OCI-LY1 (cell line): ENCODE measurements at regions not wholly inside any gene's neighbourhood (a gene's known extent, or its start where the extent isn't known, plus 50 kb on each side); places are given as distances from the start of the nearest gene placed in this dataset.
"Not testable (repeated sequence)": the region's sequence is repeated elsewhere in the genome, so short reads cannot be mapped to it uniquely, and the experiment has no call there.

Experiments used
- H2AFZ ChIP-seq: fragments of 200-600 bp; sonication (generic), shearing (Covaris generic); 2 replicates; pipeline ENCODE4 v1.6.0; 2014; ENCODE audit warnings: antibody characterized with exemption, mild to moderate bottlenecking, low read length
- H3F3A ChIP-seq: fragments of 200-600 bp; sonication (generic), shearing (Covaris generic); 2 replicates; pipeline ENCODE4 v1.6.0; 2014; ENCODE audit warnings: mild to moderate bottlenecking, antibody characterized with exemption, low read length, moderate library complexity; ENCODE audit not compliant: insufficient read depth
- H3K27ac ChIP-seq: fragments of 200-600 bp; sonication (generic); 2 replicates; pipeline ENCODE4 v1.5.1; 2014; ENCODE audit warnings: low read length, mixed run types, mild to moderate bottlenecking, low read depth; ENCODE audit not compliant: poor library complexity, severe bottlenecking
- H3K27me3 ChIP-seq: fragments of 200-600 bp; sonication (generic); 2 replicates; pipeline ENCODE4 v1.6.0; 2014; ENCODE audit warnings: antibody characterized with exemption, mild to moderate bottlenecking, low read length, moderate library complexity; ENCODE audit not compliant: insufficient read depth
- H3K36me3 ChIP-seq: fragments of 200-600 bp; sonication (generic); 2 replicates; pipeline ENCODE4 v1.6.1; 2014; ENCODE audit warnings: mild to moderate bottlenecking, antibody characterized with exemption, low read length, moderate library complexity, mixed read lengths; ENCODE audit not compliant: insufficient read depth
- H3K4me1 ChIP-seq: fragments of 200-600 bp; sonication (generic); 2 replicates; pipeline ENCODE4 v1.5.1; 2014; ENCODE audit warnings: mild to moderate bottlenecking, low read length, moderate library complexity; ENCODE audit not compliant: insufficient read depth, severe bottlenecking
- H3K4me2 ChIP-seq: fragments of 200-600 bp; sonication (generic), shearing (Covaris generic); 2 replicates; pipeline ENCODE4 v1.6.1; 2014; ENCODE audit warnings: low read length
- H3K4me3 ChIP-seq: fragments of 200-600 bp; sonication (generic); 2 replicates; pipeline ENCODE4 v1.5.1; 2014; ENCODE audit warnings: low read length, low read depth, mild to moderate bottlenecking, mixed read lengths; ENCODE audit not compliant: poor library complexity, severe bottlenecking
- H3K79me2 ChIP-seq: fragments of 200-600 bp; shearing (Covaris generic); 2 replicates; pipeline ENCODE4 v1.6.1; 2016; ENCODE audit warnings: mixed run types, low read length, mixed read lengths; ENCODE audit not compliant: insufficient read depth
- H3K9ac ChIP-seq: fragments of 200-600 bp; sonication (generic), shearing (Covaris generic); 2 replicates; pipeline ENCODE4 v1.6.1; 2014; ENCODE audit warnings: mild to moderate bottlenecking, low read length, mixed read lengths
- H3K9me2 ChIP-seq: fragments of 200-600 bp; sonication (generic), shearing (Covaris generic); 2 replicates; pipeline ENCODE4 v1.6.1; 2014; ENCODE audit warnings: low read depth, mild to moderate bottlenecking, low read length, mixed read lengths
- H3K9me3 ChIP-seq: fragments of 200-600 bp; shearing (Covaris generic); 2 replicates; pipeline ENCODE4 v1.6.1; 2014; ENCODE audit warnings: low read length, mixed read lengths
- H4K20me1 ChIP-seq: fragments of 200-600 bp; sonication (generic), shearing (Covaris generic); 2 replicates; pipeline ENCODE4 v1.6.0; 2016; ENCODE audit warnings: mild to moderate bottlenecking, low read length; ENCODE audit not compliant: insufficient read depth
- CTCF ChIP-seq: fragments of 200-600 bp; sonication (generic), shearing (Covaris generic); IDR thresholded peaks from 2 replicates; pipeline ENCODE4 v1.5.1; 2017; ENCODE audit warnings: mild to moderate bottlenecking, antibody characterized with exemption, low read length, moderate library complexity, mixed read lengths
- EZH2 ChIP-seq: fragments of 200-600 bp; sonication (generic), shearing (Covaris generic); IDR thresholded peaks from 2 replicates; pipeline ENCODE4 v1.8.0; 2017; ENCODE audit warnings: borderline replicate concordance, mixed run types, mild to moderate bottlenecking, antibody characterized with exemption, low read length, moderate library complexity, mixed read lengths

GRCh38 chr7:68407460-68407859, 1190.8 kb upstream of the AUTS2 start:
- Histone ChIP-seq H2AFZ (no peak overlapping the region), H3K4me2 (no peak overlapping the region), H3K4me1 (no peaks in the 10 kb centered on the region), H3K27me3 (no peaks in the 10 kb centered on the region), H3K36me3 (no peaks in the 10 kb centered on the region), H3K4me3 (no peak overlapping the region), H3K27ac (no peak overlapping the region), H3K9me2 (no peaks in the 10 kb centered on the region), H3K9ac (no peak overlapping the region), H4K20me1 (no peaks in the 10 kb centered on the region), H3K79me2 (no peaks in the 10 kb centered on the region), H3F3A (no peaks in the 10 kb centered on the region), H3K9me3 (no peaks in the 10 kb centered on the region)
- TF ChIP-seq CTCF = no peak
- no peak for TF ChIP-seq EZH2

GRCh38 chr7:68408873-68409272, 1189.4 kb upstream of the AUTS2 start:
- no peak overlapping the region for H3K4me2 ChIP-seq

GRCh38 chr7:68409851-68410250, 1188.4 kb upstream of the AUTS2 start:
- no peak overlapping the region for H3K9ac ChIP-seq

More at GRCh38 chr7:68408873-68409272, 1189.4 kb upstream of the AUTS2 start:
- Histone ChIP-seq H3K27ac (no peak overlapping the region), H3F3A (no peaks in the 10 kb centered on the region), H3K4me1 (no peaks in the 10 kb centered on the region), H3K9me3 (no peaks in the 10 kb centered on the region), H3K27me3 (no peaks in the 10 kb centered on the region; the same call in 1 of the 2 replicates), H3K36me3 (no peaks in the 10 kb centered on the region), H2AFZ (no peak overlapping the region), H3K79me2 (no peaks in the 10 kb centered on the region), H3K4me3 (no peak overlapping the region), H4K20me1 (no peaks in the 10 kb centered on the region), H3K9ac (no peak overlapping the region), H3K9me2 (no peaks in the 10 kb centered on the region)
- TF ChIP-seq CTCF = no peak
- no peak for TF ChIP-seq EZH2

GRCh38 chr7:68410693-68411092, 1187.6 kb upstream of the AUTS2 start:
- H3K9me2 ChIP-seq, H3K4me3 ChIP-seq, H2AFZ ChIP-seq, H3K36me3 ChIP-seq, H3K79me2 ChIP-seq, H3K4me1 ChIP-seq, H3K9me3 ChIP-seq, H3K27ac ChIP-seq, H3K9ac ChIP-seq, H3F3A ChIP-seq, H3K27me3 ChIP-seq, H4K20me1 ChIP-seq, H3K4me2 ChIP-seq: not testable (repeated sequence)

More at GRCh38 chr7:68409851-68410250, 1188.4 kb upstream of the AUTS2 start:
- no peaks in the 10 kb centered on the region; the same call in 1 of the 2 replicates for H3K27me3 ChIP-seq
- H3F3A ChIP-seq = no peaks in the 10 kb centered on the region
- no peaks in the 10 kb centered on the region for H3K4me1 ChIP-seq
- TF ChIP-seq CTCF (no peak), EZH2 (no peak)
- H3K4me3 ChIP-seq = no peak overlapping the region
- H3K9me3 ChIP-seq = no peaks in the 10 kb centered on the region
- no peaks in the 10 kb centered on the region for H3K79me2 ChIP-seq
- no peak overlapping the region for H3K27ac ChIP-seq
- no peaks in the 10 kb centered on the region for H4K20me1 ChIP-seq
- no peak overlapping the region for H3K4me2 ChIP-seq
- no peaks in the 10 kb centered on the region for H3K9me2 ChIP-seq
- no peak overlapping the region for H2AFZ ChIP-seq
- no peaks in the 10 kb centered on the region for H3K36me3 ChIP-seq
